NCI-H146 treated with DMSO at 0.1 percent for 48 hours (cell line): ENCODE measurements at regions not wholly inside any gene's neighbourhood (a gene's known extent, or its start where the extent isn't known, plus 50 kb on each side); places are given as distances from the start of the nearest gene placed in this dataset.

ENCODE experiments used
- DNase-seq: peaks from one replicate; lab custom pipeline; 2025; ENCODE audit not compliant: unreplicated experiment; lab: John Stamatoyannopoulos, UW

- DNase-seq, result no peak
Measured at GRCh38 chr12:127260999-127261398, 1006.0 kb upstream of the TMEM132C start.

- DNase-seq, result no peak
Measured at GRCh38 chr12:127262615-127263014, 1004.4 kb upstream of the TMEM132C start.

DNA sequence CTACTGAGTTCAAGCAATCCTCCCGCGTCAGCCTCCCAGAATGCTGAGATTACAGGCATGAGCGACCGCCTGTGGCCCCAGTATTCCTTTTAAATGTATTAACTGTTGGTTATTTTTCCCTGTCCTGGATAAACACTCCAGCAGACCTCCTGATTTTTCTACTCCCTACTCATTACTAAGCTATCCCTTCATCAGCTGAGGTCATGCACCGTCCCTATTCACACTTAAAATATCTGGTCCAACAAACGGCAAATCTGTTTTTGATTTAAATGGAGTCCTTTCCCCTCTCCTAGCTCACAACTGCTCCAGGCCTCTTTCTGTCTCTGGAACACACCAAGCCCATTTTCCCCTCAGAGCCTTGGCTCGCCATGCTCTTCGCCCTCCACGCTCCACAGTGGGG, 1003.3 kb upstream of the TMEM132C start:
- DNase-seq, result no peak

GRCh38 chr12:127267128-127267527, 999.8 kb upstream of the TMEM132C start:
- no peak for DNase-seq

- DNase-seq, result no peak
Measured at GRCh38 chr12:127268213-127268612, 998.8 kb upstream of the TMEM132C start.

DNA sequence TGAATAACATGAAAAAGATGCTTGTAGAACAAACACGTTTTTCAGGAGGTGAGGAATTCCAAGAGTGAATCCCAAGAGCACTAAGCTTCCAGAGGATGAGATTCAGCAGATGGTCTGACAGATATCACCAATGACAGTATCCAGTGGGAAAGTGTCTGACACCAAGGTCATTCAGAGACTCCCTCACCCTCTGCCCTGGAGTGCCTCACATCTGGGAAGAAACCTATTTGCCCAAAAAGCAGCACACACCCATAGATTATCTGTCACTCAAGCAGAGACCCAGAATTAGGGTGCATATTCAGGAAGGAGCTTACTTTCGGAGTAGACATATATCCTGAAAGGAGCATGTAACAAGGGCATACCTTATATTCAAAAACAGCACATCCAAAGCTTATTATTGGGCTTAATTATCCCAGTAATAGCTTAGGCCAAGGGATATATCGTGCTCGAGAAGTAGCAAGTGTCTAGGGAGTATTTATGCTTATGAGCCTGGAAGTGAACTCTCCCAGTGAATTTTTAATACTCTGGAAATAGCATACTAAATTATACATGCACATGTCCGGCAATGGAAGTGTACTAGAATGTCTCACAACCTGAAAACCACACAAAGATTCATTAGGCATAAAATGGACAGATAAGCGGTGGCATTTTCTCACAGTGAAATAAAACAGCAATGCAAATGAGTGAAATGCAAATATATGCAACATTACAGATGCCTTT, 998.1 kb upstream of the TMEM132C start:
- DNase-seq, result no peak

DNA sequence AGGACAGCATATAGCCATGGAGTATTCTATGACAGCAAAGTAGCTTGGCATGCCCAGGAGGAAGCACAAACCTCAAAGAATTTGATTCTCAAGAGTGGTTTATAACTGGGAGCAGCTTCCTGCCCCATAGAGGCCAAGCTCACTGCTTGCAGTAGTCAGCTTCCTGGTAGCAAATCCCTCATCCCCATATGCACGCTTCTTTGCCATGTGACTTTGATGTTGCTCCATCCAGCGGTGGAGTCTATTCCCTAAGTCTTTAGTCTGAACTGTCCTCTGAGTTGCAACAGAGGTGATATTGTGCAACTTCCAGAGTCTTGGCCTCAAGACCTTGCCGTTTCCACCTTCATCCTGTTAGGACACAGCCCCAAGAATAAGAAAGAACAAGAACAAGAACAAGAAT, 996.8 kb upstream of the TMEM132C start:
- no peak for DNase-seq

- DNase-seq, result no peak
Measured at GRCh38 chr12:127271776-127272175, 995.2 kb upstream of the TMEM132C start.

GRCh38 chr12:127272864-127273263, 994.1 kb upstream of the TMEM132C start:
- no peak for DNase-seq

GRCh38 chr12:127273626-127274025, 993.3 kb upstream of the TMEM132C start:
- no peak for DNase-seq

DNA sequence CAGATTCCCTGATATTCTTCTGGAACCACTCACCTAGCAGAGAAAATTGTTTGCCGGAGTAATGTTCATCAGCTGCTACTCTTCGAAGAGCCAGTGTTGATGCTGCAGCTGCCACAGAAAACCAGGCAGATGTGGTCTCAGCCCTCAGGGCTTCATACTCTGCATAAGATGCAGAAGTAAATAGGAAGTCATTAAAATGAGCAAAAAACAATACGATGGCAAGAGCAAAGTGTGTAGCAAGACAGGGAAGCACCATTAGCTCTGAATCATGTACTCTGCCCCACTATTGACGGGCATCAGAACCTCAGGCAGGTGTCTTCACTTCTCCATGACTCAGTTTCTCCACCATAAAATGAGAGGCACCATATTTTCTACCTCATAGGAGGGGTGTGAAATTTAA, 991.6 kb upstream of the TMEM132C start:
- no peak for DNase-seq

DNA sequence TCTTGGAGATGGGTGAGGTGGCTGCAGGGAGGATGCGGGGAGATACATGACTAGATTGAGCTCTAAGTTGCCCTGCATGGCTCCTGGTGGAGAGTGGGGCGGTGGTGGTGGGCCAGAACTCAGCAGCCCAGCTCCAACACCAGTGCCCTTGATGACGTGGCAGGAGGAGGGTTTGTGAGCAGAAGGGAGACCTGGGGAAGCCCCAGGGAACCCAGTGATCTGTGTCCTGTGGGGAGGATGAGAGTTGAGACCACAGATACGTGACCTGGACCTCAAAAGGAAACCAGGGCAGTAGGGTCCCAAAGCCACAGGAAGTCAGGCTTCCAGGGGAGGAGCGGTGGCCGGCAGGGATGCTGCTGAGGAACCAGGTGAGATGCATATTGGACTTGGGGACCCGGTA, 989.1 kb upstream of the TMEM132C start:
- no peak for DNase-seq

DNA sequence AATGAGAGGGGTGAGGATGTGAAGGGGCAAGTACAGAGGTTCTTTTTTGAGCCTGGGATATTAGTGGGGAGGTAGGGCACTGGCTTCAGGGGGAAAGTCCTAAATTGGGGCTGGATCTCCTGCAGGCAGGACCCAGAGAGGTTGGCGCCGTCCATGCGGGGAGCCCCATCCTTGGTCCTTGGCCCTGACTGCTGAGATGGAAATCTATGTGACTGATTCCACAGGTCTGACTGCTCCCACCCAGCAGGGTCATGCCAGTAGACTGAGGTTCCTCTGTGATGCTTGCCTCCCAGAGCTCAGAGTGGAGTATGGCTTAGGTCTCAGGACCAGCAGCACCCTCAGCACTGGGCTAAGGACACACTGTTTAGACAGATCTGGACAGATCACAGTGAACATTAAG, 988.6 kb upstream of the TMEM132C start:
- DNase-seq, result no peak

- no peak for DNase-seq
Measured at GRCh38 chr12:127280393-127281275, 986.3 kb upstream of the TMEM132C start.

GRCh38 chr12:127282786-127283565, 984.0 kb upstream of the TMEM132C start:
- DNase-seq, result no peak

- no peak for DNase-seq
Measured at GRCh38 chr12:127284021-127284420, 982.9 kb upstream of the TMEM132C start.

- DNase-seq, result no peak
Measured at GRCh38 chr12:127284870-127285431, 982.0 kb upstream of the TMEM132C start.

GRCh38 chr12:127286281-127286680, 980.7 kb upstream of the TMEM132C start:
- no peak for DNase-seq

- DNase-seq, result no peak
Measured at GRCh38 chr12:127287256-127287655, 979.7 kb upstream of the TMEM132C start.

DNA sequence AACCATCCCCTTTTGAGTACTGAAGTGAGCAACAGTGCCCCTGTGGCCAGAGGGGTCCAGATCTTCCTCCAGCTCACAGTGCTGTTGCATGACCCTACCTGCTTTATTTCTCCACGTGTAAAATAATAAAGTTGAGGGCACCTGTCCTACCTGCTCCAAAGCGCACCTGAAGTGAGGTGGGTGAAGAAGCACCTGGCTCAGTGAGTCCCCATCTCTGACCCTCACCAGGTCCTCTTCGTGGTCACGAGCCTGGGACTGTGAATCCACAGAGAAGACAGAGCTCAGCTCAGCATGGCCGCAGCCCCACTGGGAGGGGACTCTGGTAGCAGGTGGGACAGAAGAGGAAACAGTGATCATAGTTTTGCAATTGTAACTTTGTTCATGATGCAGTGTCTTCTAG, 976.7 kb upstream of the TMEM132C start:
- no peak for DNase-seq

DNA sequence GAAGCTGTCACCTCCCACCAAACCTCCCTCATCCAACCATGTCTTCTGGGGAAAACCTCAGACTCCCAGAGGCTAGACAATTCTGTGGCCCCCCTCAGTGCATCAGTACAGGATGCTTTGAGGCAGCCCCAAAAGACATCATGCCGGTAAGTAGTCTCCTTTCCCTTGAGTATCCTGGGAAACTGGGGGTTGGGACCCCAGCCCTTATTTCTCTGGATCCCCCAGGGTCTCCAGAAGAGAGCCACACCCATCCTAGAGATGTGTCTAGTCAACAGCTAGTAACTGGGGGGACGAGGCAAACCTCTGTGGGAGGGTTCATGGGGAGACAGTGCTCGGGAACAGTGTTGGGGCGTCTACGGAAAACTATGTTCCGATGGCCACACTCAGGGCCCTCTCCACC, 974.2 kb upstream of the TMEM132C start:
- DNase-seq, result no peak
